Glutamatergic neuron (in vitro differentiated cells): ENCODE measurements at regions not wholly inside any gene's neighbourhood (a gene's known extent, or its start where the extent isn't known, plus 50 kb on each side); places are given as distances from the start of the nearest gene placed in this dataset.

Experiments
- DNase-seq: peaks from one replicate; pipeline ENCODE4 v3.0.0; 2022
- H3K27ac Mint-ChIP-seq: one replicate; pipeline ENCODE4 v1.8.0; 2020; ENCODE audit warnings: mild to moderate bottlenecking, mixed read lengths, inconsistent platforms; ENCODE audit not compliant: unreplicated experiment
- H3K27me3 Mint-ChIP-seq: one replicate; pipeline ENCODE4 v1.8.0; 2020; ENCODE audit warnings: mild to moderate bottlenecking, moderate library complexity, mixed read lengths, inconsistent platforms; ENCODE audit not compliant: unreplicated experiment
- H3K36me3 Mint-ChIP-seq: one replicate; pipeline ENCODE4 v1.8.0; 2020; ENCODE audit warnings: mild to moderate bottlenecking, mixed read lengths, inconsistent platforms; ENCODE audit not compliant: unreplicated experiment
- H3K4me1 Mint-ChIP-seq: one replicate; pipeline ENCODE4 v1.8.0; 2020; ENCODE audit warnings: mild to moderate bottlenecking, low read depth, mixed read lengths, inconsistent platforms; ENCODE audit not compliant: unreplicated experiment
- H3K4me3 Mint-ChIP-seq: one replicate; pipeline ENCODE4 v1.8.0; 2020; ENCODE audit warnings: mild to moderate bottlenecking, mixed read lengths, inconsistent platforms; ENCODE audit not compliant: unreplicated experiment
- H3K9me3 Mint-ChIP-seq: one replicate; pipeline ENCODE4 v1.8.0; 2020; ENCODE audit warnings: mild to moderate bottlenecking, moderate library complexity, mixed read lengths, inconsistent platforms; ENCODE audit not compliant: unreplicated experiment
- CTCF ChIP-seq: fragments of 200-600 bp; sonication (generic); IDR thresholded peaks from one replicate; pipeline ENCODE4 v1.5.0; 2021; ENCODE audit not compliant: partially characterized antibody, unreplicated experiment

GRCh38 chr1:89472886-89473417 lies 51.7 kb upstream of the LRRC8B start:
- H3K27ac Mint-ChIP-seq = no peak overlapping the region
- DNase-seq = no peak
- peaks cover 2% of the 10 kb centered on the region for H3K9me3 Mint-ChIP-seq
- H3K36me3 Mint-ChIP-seq = peaks cover 8% of the 10 kb centered on the region
- no peaks in the 10 kb centered on the region for H3K27me3 Mint-ChIP-seq
- no peaks in the 10 kb centered on the region for H3K4me1 Mint-ChIP-seq
- H3K4me3 Mint-ChIP-seq = no peak overlapping the region
- no peak for TF ChIP-seq CTCF
